HEK293 (cell line): ENCODE measurements at regions not wholly inside any gene's neighbourhood (a gene's known extent, or its start where the extent isn't known, plus 50 kb on each side); places are given as distances from the start of the nearest gene placed in this dataset.

Experiments used
- CTCF ChIP-seq: fragments of 450-650 bp; formaldehyde crosslinking; IDR thresholded peaks from 2 replicates; pipeline ENCODE4 v1.5.1; 2016; ENCODE audit warnings: missing biosample characterization, missing genetic modification characterization
- FEZF1 ChIP-seq: fragments of 450-650 bp; formaldehyde crosslinking; IDR thresholded peaks from 2 replicates; pipeline ENCODE4 v1.5.1; 2016; ENCODE audit warnings: missing biosample characterization, missing genetic modification characterization
- ZBTB1 ChIP-seq: fragments of 450-650 bp; formaldehyde crosslinking; IDR thresholded peaks from 2 replicates; pipeline ENCODE4 v1.5.1; 2016; ENCODE audit warnings: missing biosample characterization, missing genetic modification characterization
- ZFP3 ChIP-seq: fragments of 450-650 bp; formaldehyde crosslinking; IDR thresholded peaks from 2 replicates; pipeline ENCODE4 v1.5.1; 2016; ENCODE audit warnings: low read depth, missing biosample characterization, missing genetic modification characterization
- ZNF311 ChIP-seq: fragments of 450-650 bp; formaldehyde crosslinking; IDR thresholded peaks from 2 replicates; pipeline ENCODE4 v1.5.1; 2017; ENCODE audit warnings: missing biosample characterization, missing genetic modification characterization, borderline replicate concordance
- ZNF660 ChIP-seq: fragments of 450-650 bp; IDR thresholded peaks from 2 replicates; pipeline ENCODE4 v1.5.1; 2018; ENCODE audit warnings: missing biosample characterization, mild to moderate bottlenecking, missing genetic modification characterization
- ZNF837 ChIP-seq: fragments of 450-650 bp; formaldehyde crosslinking; IDR thresholded peaks from 2 replicates; pipeline ENCODE4 v1.5.1; 2016; ENCODE audit warnings: missing biosample characterization, missing genetic modification characterization

GRCh38 chr3:19748782-19749447 lies 185.1 kb downstream of the EFHB start:
- TF ChIP-seq CTCF (tag by site-specific recombination) (no peak), ZBTB1 (tag by site-specific recombination) (no peak), FEZF1 (tag by site-specific recombination) (no peak), ZNF311 (no peak), ZNF660 (tag by site-specific recombination) (no peak), ZFP3 (tag by site-specific recombination) (no peak), ZNF837 (no peak)
